ENCODE measurements at regions not wholly inside any gene's neighbourhood (a gene's known extent, or its start where the extent isn't known, plus 50 kb on each side); places are given as distances from the start of the nearest gene placed in this dataset.

GRCh38 chr5:174916227-174916626 is 191.8 kb downstream of the MSX2 start:
- no peaks in the 10 kb centered on the region for H3K4me1 ChIP-seq
- TF ChIP-seq, protein P1, sequence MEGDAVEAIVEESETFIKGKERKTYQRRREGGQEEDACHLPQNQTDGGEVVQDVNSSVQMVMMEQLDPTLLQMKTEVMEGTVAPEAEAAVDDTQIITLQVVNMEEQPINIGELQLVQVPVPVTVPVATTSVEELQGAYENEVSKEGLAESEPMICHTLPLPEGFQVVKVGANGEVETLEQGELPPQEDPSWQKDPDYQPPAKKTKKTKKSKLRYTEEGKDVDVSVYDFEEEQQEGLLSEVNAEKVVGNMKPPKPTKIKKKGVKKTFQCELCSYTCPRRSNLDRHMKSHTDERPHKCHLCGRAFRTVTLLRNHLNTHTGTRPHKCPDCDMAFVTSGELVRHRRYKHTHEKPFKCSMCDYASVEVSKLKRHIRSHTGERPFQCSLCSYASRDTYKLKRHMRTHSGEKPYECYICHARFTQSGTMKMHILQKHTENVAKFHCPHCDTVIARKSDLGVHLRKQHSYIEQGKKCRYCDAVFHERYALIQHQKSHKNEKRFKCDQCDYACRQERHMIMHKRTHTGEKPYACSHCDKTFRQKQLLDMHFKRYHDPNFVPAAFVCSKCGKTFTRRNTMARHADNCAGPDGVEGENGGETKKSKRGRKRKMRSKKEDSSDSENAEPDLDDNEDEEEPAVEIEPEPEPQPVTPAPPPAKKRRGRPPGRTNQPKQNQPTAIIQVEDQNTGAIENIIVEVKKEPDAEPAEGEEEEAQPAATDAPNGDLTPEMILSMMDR (IDR thresholded peaks at IDR 0.05; ENCODE audit: low read depth, low read length) = no peak
- no peak for DNase-seq
- no peaks in the 10 kb centered on the region for H3K36me3 ChIP-seq
- no peaks in the 10 kb centered on the region for H3K9me3 ChIP-seq
- no peak overlapping the region for H3K4me3 ChIP-seq (ENCODE audit: low read depth, low read length)
- H3K27me3 ChIP-seq = no peaks in the 10 kb centered on the region

- DNase-seq = no peak
- Histone ChIP-seq H3K27me3 (peaks cover 13% of the 10 kb centered on the region; the same call in 1 of the 2 replicates), H3K36me3 (no peaks in the 10 kb centered on the region), H3K9me3 (no peaks in the 10 kb centered on the region), H3K4me1 (no peaks in the 10 kb centered on the region), H3K4me3 (ENCODE audit: low read depth, low read length) (no peak overlapping the region)
- TF ChIP-seq, protein P1 (IDR thresholded peaks at IDR 0.05; ENCODE audit: low read depth, low read length) = no peak
Measured at GRCh38 chr5:174911118-174911517, 186.7 kb downstream of the MSX2 start.

GRCh38 chr5:174910245-174910737 is 185.9 kb downstream of the MSX2 start:
- TF ChIP-seq, protein P1 (IDR thresholded peaks at IDR 0.05; ENCODE audit: low read depth, low read length) = peak; percentile 93
- Histone ChIP-seq H3K36me3 (no peaks in the 10 kb centered on the region), H3K27me3 (peaks cover 13% of the 10 kb centered on the region; the same call in 1 of the 2 replicates), H3K4me1 (no peaks in the 10 kb centered on the region), H3K9me3 (no peaks in the 10 kb centered on the region), H3K4me3 (ENCODE audit: low read depth, low read length) (no peak overlapping the region)
- peak; percentile 79 for DNase-seq

GRCh38 chr5:174903172-174903732 is 178.9 kb downstream of the MSX2 start:
- Histone ChIP-seq H3K4me1 (no peaks in the 10 kb centered on the region), H3K36me3 (no peaks in the 10 kb centered on the region), H3K4me3 (ENCODE audit: low read depth, low read length) (no peak overlapping the region), H3K27me3 (peaks cover 10% of the 10 kb centered on the region), H3K9me3 (no peaks in the 10 kb centered on the region)
- TF ChIP-seq, protein P1 (IDR thresholded peaks at IDR 0.05; ENCODE audit: low read depth, low read length) = peak; percentile 29; the same call in 1 of the 2 replicates
- DNase-seq = no peak

DNA sequence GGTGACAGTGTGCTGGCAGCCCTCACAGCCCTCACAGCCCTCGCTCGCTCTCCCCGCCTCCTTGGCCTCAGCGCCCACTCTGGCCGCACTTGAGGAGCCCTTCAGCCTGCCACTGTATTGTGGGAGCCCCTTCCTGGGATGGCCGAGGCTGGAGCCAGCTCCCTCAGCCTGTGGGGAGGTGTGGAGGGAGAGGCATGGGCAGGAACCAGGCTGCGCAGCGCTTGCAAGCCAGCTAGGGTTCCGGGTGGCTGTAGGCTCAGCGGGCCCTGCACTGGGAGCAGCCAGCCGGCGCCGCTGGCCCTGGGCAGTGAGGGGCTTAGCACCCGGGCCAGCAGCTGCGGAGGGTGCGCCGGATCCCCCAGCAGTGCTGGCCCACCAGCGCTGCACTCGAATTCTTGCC is 177.0 kb downstream of the MSX2 start:
- no peak for DNase-seq
- H3K4me1 ChIP-seq = no peaks in the 10 kb centered on the region
- H3K36me3 ChIP-seq = no peaks in the 10 kb centered on the region
- TF ChIP-seq, protein P1 (IDR thresholded peaks at IDR 0.05; ENCODE audit: low read depth, low read length) = no peak
- H3K4me3 ChIP-seq (ENCODE audit: low read depth, low read length) = no peak overlapping the region
- peaks cover 2% of the 10 kb centered on the region for H3K27me3 ChIP-seq
- no peaks in the 10 kb centered on the region for H3K9me3 ChIP-seq

DNA sequence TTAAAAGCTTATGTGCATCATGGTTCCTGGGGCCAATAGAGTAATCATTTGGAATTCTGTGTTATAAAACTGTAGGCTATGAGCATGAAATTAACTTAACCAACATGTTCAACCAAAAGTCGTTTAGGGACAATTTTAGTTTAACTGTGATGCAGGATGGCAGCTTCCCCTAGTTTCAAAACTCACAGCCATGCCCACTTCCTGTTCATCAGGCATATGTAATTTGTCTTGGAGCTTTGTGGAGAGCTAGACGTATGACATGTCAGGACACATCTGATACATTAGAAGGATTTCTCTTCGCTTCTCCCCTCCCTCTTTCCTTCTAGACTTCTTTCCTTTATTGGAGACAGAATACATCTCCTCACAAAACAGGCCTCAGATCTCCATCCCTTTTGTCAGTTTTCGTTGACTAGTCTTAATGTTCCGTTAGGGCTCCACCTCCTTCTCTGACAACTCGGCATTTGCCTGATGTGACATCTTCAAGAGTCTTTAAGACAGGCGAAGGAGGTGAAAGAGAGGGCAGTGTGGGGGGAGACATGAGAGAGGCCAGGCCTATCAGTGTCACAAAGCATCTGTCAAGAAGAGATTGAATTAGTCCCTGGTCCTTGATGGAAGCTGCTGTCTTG is 176.0 kb downstream of the MSX2 start:
- no peak for DNase-seq
- Histone ChIP-seq H3K27me3 (no peaks in the 10 kb centered on the region; the same call in none of the 2 replicates), H3K4me1 (no peaks in the 10 kb centered on the region), H3K4me3 (ENCODE audit: low read depth, low read length) (no peak overlapping the region), H3K36me3 (no peaks in the 10 kb centered on the region), H3K9me3 (no peaks in the 10 kb centered on the region)
- TF ChIP-seq, protein P1 (IDR thresholded peaks at IDR 0.05; ENCODE audit: low read depth, low read length) = no peak
